H1 (cell line): ENCODE measurements at regions not wholly inside any gene's neighbourhood (a gene's known extent, or its start where the extent isn't known, plus 50 kb on each side); places are given as distances from the start of the nearest gene placed in this dataset.

ENCODE experiments used
- CTCF ChIA-PET: fragments of 300-600 bp; sonication (Branson Sonifier 250); formaldehyde crosslinking; loops from one replicate; lab custom pipeline; 2021; ENCODE audit not compliant: partially characterized antibody; lab: Charles Lee
- POLR2A ChIA-PET: fragments of 300-600 bp; sonication (Branson Sonifier 250); formaldehyde crosslinking; loops from one replicate; lab custom pipeline; 2021; ENCODE audit warnings: inconsistent platforms; ENCODE audit not compliant: partially characterized antibody; lab: Charles Lee
- DNase-seq, 2 experiments: peaks; one replicate each; pipeline versions ENCODE4 v3.0.0 to v3.0.0-alpha.2; 2010 to 2022; ENCODE audit warnings: low spot score in 2 of 2, low read depth in 1 of 2, mixed read lengths in 1 of 2
- FAIRE-seq: peaks from 2 replicates; lab custom pipeline; 2011; peaks lifted over from hg19 to GRCh38; lab: Jason Lieb, UNC
- H2AFZ ChIP-seq: 2 replicates; pipeline ENCODE4 v1.8.1; 2012; ENCODE audit warnings: low read length, inconsistent platforms
- H2AK5ac ChIP-seq: 2 replicates; pipeline ENCODE4 v1.6.1; 2013; ENCODE audit warnings: low read depth, low read length
- H2BK120ac ChIP-seq: replicated peaks from 2 replicates; pipeline ENCODE3; 2013; ENCODE audit warnings: low read depth, low read length, inconsistent platforms
- H2BK12ac ChIP-seq: 2 replicates; pipeline ENCODE4 v1.6.1; 2013; ENCODE audit warnings: low read depth, low read length
- H2BK15ac ChIP-seq: 2 replicates; pipeline ENCODE4 v1.6.1; 2013; ENCODE audit warnings: low read length
- H2BK20ac ChIP-seq: 2 replicates; pipeline ENCODE4 v1.6.1; 2013; ENCODE audit warnings: low read length
- H2BK5ac ChIP-seq: 2 replicates; pipeline ENCODE4 v1.6.1; 2013; ENCODE audit warnings: low read depth, low read length
- H3K14ac ChIP-seq: 2 replicates; pipeline ENCODE4 v1.6.1; 2013; ENCODE audit warnings: inconsistent platforms; ENCODE audit not compliant: insufficient read length
- H3K18ac ChIP-seq: 2 replicates; pipeline ENCODE4 v1.6.1; 2013; ENCODE audit warnings: low read length; ENCODE audit errors: extremely low read depth
- H3K23ac ChIP-seq: 2 replicates; pipeline ENCODE4 v1.6.1; 2013; ENCODE audit warnings: inconsistent platforms; ENCODE audit not compliant: insufficient read length
- H3K23me2 ChIP-seq: 2 replicates; pipeline ENCODE4 v1.6.1; 2013; ENCODE audit warnings: low read depth, low read length
- H3K27ac ChIP-seq: 2 replicates; pipeline ENCODE4 v1.6.1; 2011; ENCODE audit warnings: low read depth, low read length, inconsistent platforms
- H3K27me3 ChIP-seq, 4 experiments: replicated peaks in 1 of 4; 1 replicate in 1 of 4; 2 replicates in 3 of 4; pipeline versions ENCODE4 v1.6.1 to v1.8.1; 2011 to 2013; ENCODE audit warnings: low read length in 3 of 4, mild to moderate bottlenecking in 3 of 4, inconsistent platforms in 2 of 4, mixed read lengths in 2 of 4, moderate library complexity in 1 of 4; ENCODE audit not compliant: control insufficient read depth in 3 of 4, insufficient read depth in 3 of 4; ENCODE audit errors: extremely low read depth in 1 of 4
- H3K36me3 ChIP-seq, 4 experiments: 2 replicates each; pipeline versions ENCODE4 v1.6.1 to v1.8.1; 2011 to 2013; ENCODE audit warnings: mild to moderate bottlenecking in 4 of 4, low read length in 3 of 4, moderate library complexity in 2 of 4, control low read depth in 1 of 4, inconsistent platforms in 1 of 4; ENCODE audit not compliant: insufficient read depth in 4 of 4, control insufficient read depth in 2 of 4
- H3K4ac ChIP-seq: replicated peaks from 2 replicates; pipeline ENCODE3; 2013; ENCODE audit warnings: low read length, low read depth, mixed read lengths, inconsistent platforms; ENCODE audit not compliant: insufficient read length
- H3K4me1 ChIP-seq, 4 experiments: replicated peaks in 1 of 4; 1 replicate in 1 of 4; 2 replicates in 3 of 4; pipeline versions ENCODE4 v1.6.1 to v1.8.1; 2011 to 2013; ENCODE audit warnings: low read length in 3 of 4, inconsistent platforms in 2 of 4, mixed read lengths in 1 of 4; ENCODE audit not compliant: insufficient read depth in 4 of 4, control insufficient read depth in 3 of 4
- H3K4me2 ChIP-seq, 2 experiments: 2 replicates each; pipeline versions ENCODE4 v1.6.1 to v1.8.1; 2011 to 2013; ENCODE audit warnings: low read depth in 2 of 2, low read length in 2 of 2, control low read depth in 1 of 2, inconsistent platforms in 1 of 2, mild to moderate bottlenecking in 1 of 2; ENCODE audit not compliant: insufficient read depth in 1 of 2
- H3K4me3 ChIP-seq, 4 experiments: fragments of 200-600, 300-600 bp in 1 of 4; sonication (generic), shearing (Covaris generic), sonication (Bioruptor Twin) in 1 of 4; 2 replicates each; pipeline versions ENCODE4 v1.5.1 to v1.8.1; 2011 to 2016; ENCODE audit warnings: low read length in 4 of 4, low read depth in 3 of 4, control low read depth in 2 of 4, inconsistent platforms in 2 of 4, mild to moderate bottlenecking in 2 of 4, mixed read lengths in 1 of 4, moderate library complexity in 1 of 4; ENCODE audit not compliant: insufficient read depth in 2 of 4; ENCODE audit errors: extremely low read depth in 1 of 4
- H3K56ac ChIP-seq: replicated peaks from 2 replicates; pipeline ENCODE3; 2013; ENCODE audit warnings: low read depth, mild to moderate bottlenecking, mixed read lengths, low read length, inconsistent platforms; ENCODE audit not compliant: insufficient read length
- H3K79me1 ChIP-seq: 2 replicates; pipeline ENCODE4 v1.6.1; 2013; ENCODE audit warnings: low read depth, low read length, control low read depth
- H3K79me2 ChIP-seq, 2 experiments: 2 replicates each; pipeline versions ENCODE4 v1.6.1 to v1.8.1; 2012 to 2013; ENCODE audit warnings: low read length in 2 of 2, mild to moderate bottlenecking in 2 of 2, inconsistent platforms in 1 of 2; ENCODE audit not compliant: insufficient read depth in 2 of 2, control insufficient read depth in 1 of 2
- H3K9ac ChIP-seq, 4 experiments: replicated peaks in 1 of 4; 1 replicate in 1 of 4; 2 replicates in 3 of 4; pipeline versions ENCODE4 v1.6.1 to v1.8.1; 2011 to 2013; ENCODE audit warnings: low read depth in 3 of 4, low read length in 3 of 4, control low read depth in 2 of 4, mild to moderate bottlenecking in 2 of 4, moderate library complexity in 2 of 4, inconsistent platforms in 1 of 4; ENCODE audit errors: extremely low read depth in 1 of 4
- H3K9me3 ChIP-seq, 2 experiments: 2 replicates each; pipeline versions ENCODE4 v1.6.1 to v1.8.1; 2012 to 2013; ENCODE audit warnings: mild to moderate bottlenecking in 2 of 2, moderate library complexity in 2 of 2, control low read depth in 1 of 2, inconsistent platforms in 1 of 2, low read depth in 1 of 2, low read length in 1 of 2, mixed read lengths in 1 of 2; ENCODE audit not compliant: insufficient read depth in 2 of 2
- H4K20me1 ChIP-seq, 2 experiments: replicated peaks in 1 of 2; 2 replicates each; pipeline versions ENCODE3 to v1.8.1; 2011 to 2013; ENCODE audit warnings: inconsistent platforms in 2 of 2, low read length in 2 of 2, mild to moderate bottlenecking in 1 of 2; ENCODE audit not compliant: insufficient read depth in 2 of 2, control insufficient read depth in 1 of 2
- H4K5ac ChIP-seq: 2 replicates; pipeline ENCODE4 v1.6.1; 2013; ENCODE audit warnings: low read length, low read depth, mixed read lengths, inconsistent platforms; ENCODE audit not compliant: insufficient read length
- H4K8ac ChIP-seq: 2 replicates; pipeline ENCODE4 v1.8.0; 2013; ENCODE audit warnings: mild to moderate bottlenecking, moderate library complexity, low read length, inconsistent platforms; ENCODE audit not compliant: insufficient read depth; ENCODE audit errors: extremely low read depth
- H4K91ac ChIP-seq: replicated peaks from 2 replicates; pipeline ENCODE3; 2013; ENCODE audit warnings: low read length, mixed read lengths, inconsistent platforms; ENCODE audit not compliant: insufficient read length
- KDM1A ChIP-seq: fragments of 200-600, 300-600 bp; sonication (generic); IDR thresholded peaks from 2 replicates; pipeline ENCODE4 v1.7.1; 2016; ENCODE audit warnings: mild to moderate bottlenecking, low read length, borderline replicate concordance
- RAD21 ChIP-seq, 2 experiments: IDR thresholded peaks in 1 of 2; conservative IDR thresholded peaks in 1 of 2; 2 replicates each; pipeline ENCODE4 v1.6.1; 2011; ENCODE audit warnings: low read depth in 2 of 2, low read length in 2 of 2, improper control_type of control experiment in 1 of 2, inconsistent platforms in 1 of 2, mild to moderate bottlenecking in 1 of 2, moderate library complexity in 1 of 2
- WGBS, 2 experiments: shearing (Covaris generic) in 1 of 2; methylation state at CpG; one replicate each; pipeline versions ENCODE4 v1.1.6 to v1.1.7; 2013 to 2015; ENCODE audit warnings: low lambda C conversion rate in 2 of 2, mixed read lengths in 2 of 2, inconsistent platforms in 1 of 2, low coverage in 1 of 2, missing lambda C conversion rate in 1 of 2; ENCODE audit not compliant: insufficient replicate concordance in 2 of 2, insufficient coverage in 1 of 2, insufficient read length in 1 of 2; ENCODE audit errors: extremely low coverage in 1 of 2, missing lambda C conversion rate in 1 of 2; 5-methylcytosine and 5-hydroxymethylcytosine counted together
- TF ChIP-seq, protein P1 (sequence below), 3 experiments: IDR thresholded peaks; 1 replicate in 2 of 3; 2 replicates in 1 of 3; pipeline versions ENCODE4 v1.5.1 to v1.6.1; 2011; ENCODE audit warnings: low read length in 3 of 3, mild to moderate bottlenecking in 3 of 3, inconsistent platforms in 2 of 3, low read depth in 1 of 3, moderate library complexity in 1 of 3; ENCODE audit not compliant: insufficient read depth in 1 of 3; ENCODE audit errors: control extremely low read depth in 1 of 3

DNA sequence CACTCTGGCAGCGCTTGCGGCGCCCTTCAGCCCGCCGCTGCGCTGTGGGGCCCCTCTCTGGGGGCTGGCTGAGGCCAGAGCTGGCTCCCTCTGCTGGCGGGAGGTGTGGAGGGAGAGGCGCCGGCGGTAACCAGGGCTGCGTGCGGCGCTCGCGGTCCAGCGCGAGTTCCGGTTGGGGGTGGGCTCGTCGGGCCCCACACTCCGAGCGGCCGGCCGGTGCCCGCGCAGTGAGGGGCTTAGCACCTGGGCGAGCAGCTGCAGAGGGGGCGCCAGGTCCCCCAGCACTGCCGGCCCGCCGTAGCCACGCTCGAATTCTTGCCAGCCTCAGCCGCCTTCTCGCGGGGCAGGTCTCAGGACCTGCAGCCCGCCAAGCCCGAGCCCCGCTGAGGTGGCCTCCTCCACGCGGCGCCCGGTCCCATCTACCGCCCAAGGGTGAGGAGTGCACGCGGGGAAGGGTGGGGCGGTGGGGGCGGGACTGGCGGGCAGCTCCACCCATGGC lies 879.0 kb upstream of the SLITRK5 start:
- no peaks in the 10 kb centered on the region for H3K27me3 ChIP-seq
- no peak overlapping the region for H2BK120ac ChIP-seq
- H2AK5ac ChIP-seq, result no peak overlapping the region
- H2BK20ac ChIP-seq, result no peak overlapping the region
- H2BK5ac ChIP-seq, result no peak overlapping the region
- no peak overlapping the region for H3K4ac ChIP-seq
- H3K9me3 ChIP-seq, result peaks cover 3 to 13% of the 10 kb centered on the region in 2 experiments; a peak in 2 of 4 replicates
- no peak overlapping the region for H2AFZ ChIP-seq
- POLR2A ChIA-PET, result no interaction called here
- CTCF ChIA-PET, result no interaction called here
- H4K20me1 ChIP-seq, result no peaks in the 10 kb centered on the region
- no peak overlapping the region for H3K56ac ChIP-seq
- no peak overlapping the region for H2BK15ac ChIP-seq
- H4K91ac ChIP-seq, result no peak overlapping the region
- TF ChIP-seq, protein P1, sequence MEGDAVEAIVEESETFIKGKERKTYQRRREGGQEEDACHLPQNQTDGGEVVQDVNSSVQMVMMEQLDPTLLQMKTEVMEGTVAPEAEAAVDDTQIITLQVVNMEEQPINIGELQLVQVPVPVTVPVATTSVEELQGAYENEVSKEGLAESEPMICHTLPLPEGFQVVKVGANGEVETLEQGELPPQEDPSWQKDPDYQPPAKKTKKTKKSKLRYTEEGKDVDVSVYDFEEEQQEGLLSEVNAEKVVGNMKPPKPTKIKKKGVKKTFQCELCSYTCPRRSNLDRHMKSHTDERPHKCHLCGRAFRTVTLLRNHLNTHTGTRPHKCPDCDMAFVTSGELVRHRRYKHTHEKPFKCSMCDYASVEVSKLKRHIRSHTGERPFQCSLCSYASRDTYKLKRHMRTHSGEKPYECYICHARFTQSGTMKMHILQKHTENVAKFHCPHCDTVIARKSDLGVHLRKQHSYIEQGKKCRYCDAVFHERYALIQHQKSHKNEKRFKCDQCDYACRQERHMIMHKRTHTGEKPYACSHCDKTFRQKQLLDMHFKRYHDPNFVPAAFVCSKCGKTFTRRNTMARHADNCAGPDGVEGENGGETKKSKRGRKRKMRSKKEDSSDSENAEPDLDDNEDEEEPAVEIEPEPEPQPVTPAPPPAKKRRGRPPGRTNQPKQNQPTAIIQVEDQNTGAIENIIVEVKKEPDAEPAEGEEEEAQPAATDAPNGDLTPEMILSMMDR (IDR thresholded peaks at IDR 0.05; ENCODE audit: control extremely low read depth in 1 of 3, insufficient read depth in 1 of 3, low read depth in 1 of 3, low read length in 3 of 3), result peak in 2 of 3 experiments; percentile 13 to 23; a peak in 2 of 4 replicates
- no peak for TF ChIP-seq KDM1A
- peak in 1 of 2 experiments; percentile 31; a peak in 1 of 4 replicates for TF ChIP-seq RAD21 (IDR thresholded peaks at IDR 0.05 in 1 of 2, conservative IDR thresholded peaks at IDR 0.05 in 1 of 2; ENCODE audit: low read depth in 2 of 2, low read length in 2 of 2)
- TF ChIP-seq, all 59 proteins: peak for 2
- Histone ChIP-seq H3K18ac (no peak overlapping the region), H3K36me3 (peaks cover 0 to 4% (median 0%) of the 10 kb centered on the region in 4 experiments; a peak in 1 of 8 replicates), H3K27ac (no peak overlapping the region), H3K79me2 (no peaks in the 10 kb centered on the region), H2BK12ac (no peak overlapping the region), H3K23me2 (no peaks in the 10 kb centered on the region), H4K8ac (peak overlapping the region; percentile 11), H3K4me3 (no peak overlapping the region), H3K4me2 (no peak overlapping the region), H4K5ac (no peak overlapping the region), H3K14ac (no peak overlapping the region), H3K79me1 (no peaks in the 10 kb centered on the region; the same call in 1 of the 2 replicates), H3K9ac (no peak overlapping the region), H3K4me1 (no peaks in the 10 kb centered on the region), H3K23ac (no peak overlapping the region)
- DNase-seq, result no peak
- WGBS, 2 experiments, result 99% methylated on average over 24 of the region's 49 CpGs; no CpG with 5 or more reads in 1 of the 2 experiments
- no peak for FAIRE-seq
